Vagina (tissue), 2 donors: ENCODE measurements at regions not wholly inside any gene's neighbourhood (a gene's known extent, or its start where the extent isn't known, plus 50 kb on each side); places are given as distances from the start of the nearest gene placed in this dataset.
"Not testable (repeated sequence)": the region's sequence is repeated elsewhere in the genome, so short reads cannot be mapped to it uniquely, and the experiment has no call there.

Experiments used
- DNase-seq, 2 donors: peaks; one replicate each; pipeline ENCODE4 v3.0.0-alpha.2; 2017; ENCODE audit errors: extremely low spot score in 2 of 2
- H3K27ac ChIP-seq: fragments of 200-600 bp; sonication (generic); one replicate; pipeline ENCODE4 v1.5.1; 2019
- H3K27me3 ChIP-seq: fragments of 200-600 bp; sonication (generic); one replicate; pipeline ENCODE4 v1.5.1; 2019
- H3K36me3 ChIP-seq, 2 donors: fragments of 200-600 bp; sonication (generic); one replicate each; pipeline ENCODE4 v1.5.1; 2017 to 2019
- H3K4me1 ChIP-seq: fragments of 200-600 bp; sonication (generic); one replicate; pipeline ENCODE4 v1.5.1; 2019
- H3K4me3 ChIP-seq, 2 donors: fragments of 200-600 bp; sonication (generic); 1 replicate in 1 of 2; 2 replicates in 1 of 2; pipeline ENCODE4 v1.5.1; 2016 to 2019
- H3K9me3 ChIP-seq: fragments of 200-600 bp; sonication (generic); one replicate; pipeline ENCODE4 v1.5.1; 2019
- POLR2A ChIP-seq, 2 donors: fragments of 450-650 bp; IDR thresholded peaks; one replicate each; pipeline ENCODE4 v1.6.1; 2017; ENCODE audit warnings: antibody characterized with exemption in 2 of 2, mild to moderate bottlenecking in 2 of 2, moderate library complexity in 2 of 2
- POLR2AphosphoS5 ChIP-seq, 2 donors: sonication (generic); formaldehyde crosslinking; IDR thresholded peaks; one replicate each; pipeline ENCODE4 v1.9.0; 2017; ENCODE audit warnings: antibody characterized with exemption in 2 of 2, mild to moderate bottlenecking in 2 of 2, low read depth in 1 of 2; ENCODE audit not compliant: insufficient read depth in 1 of 2
- intact Hi-C: fragments of 100-400 bp; cut with DNase I; formaldehyde crosslinking; loops from one replicate; pipeline ENCODE4 v1.15.1; 2023
- TF ChIP-seq, protein P1 (sequence below), 3 experiments: fragments of 450-650 bp in 2 of 3; fragments of 200-600 bp in 1 of 3; sonication (generic) in 1 of 3; IDR thresholded peaks; one replicate each; pipeline ENCODE4 v1.5.1; 2017 to 2019; ENCODE audit warnings: antibody characterized with exemption in 3 of 3, mild to moderate bottlenecking in 2 of 3, moderate library complexity in 2 of 3

DNA sequence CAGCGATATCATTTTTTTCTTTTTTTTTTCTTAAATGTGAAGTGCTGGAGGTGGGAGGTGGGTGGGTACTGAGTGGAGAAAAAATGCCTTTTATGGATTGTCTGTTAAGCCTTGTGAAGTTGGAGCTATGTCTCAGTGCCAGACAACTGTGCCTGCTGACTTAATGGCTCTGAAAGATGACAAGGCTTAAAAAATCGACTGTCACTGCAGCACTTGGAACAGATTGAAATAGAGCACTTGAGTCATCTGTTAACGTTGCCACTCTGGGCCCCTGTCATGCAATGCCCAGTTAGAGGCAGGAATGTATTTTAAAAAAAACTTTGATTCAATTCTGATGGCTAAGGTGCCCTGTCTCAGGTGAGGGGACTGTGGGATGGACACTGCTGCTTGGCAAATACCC lies 108.2 kb upstream of the HS3ST2 start:
- Histone ChIP-seq H3K27me3 (no peaks in the 10 kb centered on the region), H3K4me1 (no peaks in the 10 kb centered on the region), H3K27ac (no peak overlapping the region), H3K4me3 (no peak overlapping the region), H3K9me3 (no peaks in the 10 kb centered on the region), H3K36me3 (no peaks in the 10 kb centered on the region)
- TF ChIP-seq POLR2A (IDR thresholded peaks at IDR 0.05) (no peak), POLR2AphosphoS5 (IDR thresholded peaks at IDR 0.05; ENCODE audit: insufficient read depth in 1 of 2, low read depth in 1 of 2) (no peak)
- TF ChIP-seq, protein P1, sequence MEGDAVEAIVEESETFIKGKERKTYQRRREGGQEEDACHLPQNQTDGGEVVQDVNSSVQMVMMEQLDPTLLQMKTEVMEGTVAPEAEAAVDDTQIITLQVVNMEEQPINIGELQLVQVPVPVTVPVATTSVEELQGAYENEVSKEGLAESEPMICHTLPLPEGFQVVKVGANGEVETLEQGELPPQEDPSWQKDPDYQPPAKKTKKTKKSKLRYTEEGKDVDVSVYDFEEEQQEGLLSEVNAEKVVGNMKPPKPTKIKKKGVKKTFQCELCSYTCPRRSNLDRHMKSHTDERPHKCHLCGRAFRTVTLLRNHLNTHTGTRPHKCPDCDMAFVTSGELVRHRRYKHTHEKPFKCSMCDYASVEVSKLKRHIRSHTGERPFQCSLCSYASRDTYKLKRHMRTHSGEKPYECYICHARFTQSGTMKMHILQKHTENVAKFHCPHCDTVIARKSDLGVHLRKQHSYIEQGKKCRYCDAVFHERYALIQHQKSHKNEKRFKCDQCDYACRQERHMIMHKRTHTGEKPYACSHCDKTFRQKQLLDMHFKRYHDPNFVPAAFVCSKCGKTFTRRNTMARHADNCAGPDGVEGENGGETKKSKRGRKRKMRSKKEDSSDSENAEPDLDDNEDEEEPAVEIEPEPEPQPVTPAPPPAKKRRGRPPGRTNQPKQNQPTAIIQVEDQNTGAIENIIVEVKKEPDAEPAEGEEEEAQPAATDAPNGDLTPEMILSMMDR (IDR thresholded peaks at IDR 0.05): no peak
- intact Hi-C loops: no loop called here
- no peak for DNase-seq

DNA sequence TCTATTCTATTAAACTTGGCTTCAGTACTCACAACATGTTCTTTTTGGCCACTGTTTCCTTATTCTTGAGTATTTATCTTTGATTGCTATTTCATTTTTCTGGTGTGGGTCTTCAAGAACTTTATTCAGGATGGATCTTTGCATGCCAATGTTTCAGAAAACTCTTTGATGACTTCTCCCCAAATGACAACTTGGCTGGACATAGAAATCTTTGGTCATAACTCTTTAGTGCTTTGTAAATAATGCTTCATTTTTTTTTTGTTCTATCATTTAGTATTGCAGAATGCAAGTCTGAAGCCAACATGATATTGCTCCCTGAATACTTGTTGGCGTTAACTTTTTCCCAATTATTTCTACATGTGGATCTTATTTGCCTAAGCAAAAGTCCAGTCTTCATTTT lies 103.6 kb upstream of the HS3ST2 start:
- Histone ChIP-seq H3K9me3 (peaks cover 6% of the 10 kb centered on the region), H3K4me3 (no peak overlapping the region), H3K36me3 (no peaks in the 10 kb centered on the region), H3K27ac (no peak overlapping the region), H3K4me1 (no peaks in the 10 kb centered on the region), H3K27me3 (no peaks in the 10 kb centered on the region)
- TF ChIP-seq POLR2AphosphoS5 (IDR thresholded peaks at IDR 0.05; ENCODE audit: insufficient read depth in 1 of 2, low read depth in 1 of 2) (no peak), POLR2A (IDR thresholded peaks at IDR 0.05) (no peak)
- TF ChIP-seq, protein P1 (IDR thresholded peaks at IDR 0.05): no peak
- no peak for DNase-seq
- intact Hi-C loops: no loop called here

DNA sequence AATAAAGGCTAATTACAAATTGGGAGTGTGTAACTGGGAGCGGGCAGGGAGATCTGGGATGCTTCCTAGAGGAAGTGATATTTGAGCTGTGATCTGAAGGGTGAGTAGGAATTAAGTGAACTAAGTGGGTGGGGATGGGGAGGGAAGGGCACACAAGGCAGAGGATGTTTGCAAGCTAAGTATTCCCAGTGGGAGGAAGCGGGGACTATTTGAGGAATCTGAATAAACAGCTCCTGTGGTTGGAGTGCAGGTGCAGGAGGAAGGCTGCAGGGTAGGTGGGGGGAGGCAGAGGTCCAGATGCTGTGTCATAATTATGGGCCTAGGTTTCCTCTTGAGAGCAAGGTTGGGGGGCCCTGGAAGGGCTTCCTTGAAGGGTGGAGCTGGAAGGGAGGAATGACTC lies 102.1 kb upstream of the HS3ST2 start:
- H3K36me3 ChIP-seq: no peaks in the 10 kb centered on the region
- intact Hi-C loops: no loop called here

DNA sequence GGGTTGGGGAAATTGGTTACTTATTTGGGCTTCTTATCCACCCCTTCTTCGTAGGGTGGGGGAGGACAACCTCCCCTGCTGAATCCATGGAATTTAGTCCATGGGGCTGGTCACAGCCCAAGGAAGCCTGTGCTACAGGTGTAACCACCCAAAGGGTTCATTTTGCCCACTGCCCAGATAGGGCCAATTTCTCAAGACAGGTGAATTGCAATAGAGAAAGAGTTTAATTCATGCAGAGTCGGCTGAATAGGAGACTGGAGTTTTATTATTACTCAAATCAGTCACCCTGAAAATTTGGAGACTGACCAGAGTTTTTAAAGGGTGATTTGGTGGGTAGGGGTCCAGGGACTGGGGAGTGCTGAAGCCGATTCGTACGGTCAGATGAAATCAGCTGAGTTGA lies 101.5 kb upstream of the HS3ST2 start:
- intact Hi-C loops: no loop called here
- TF ChIP-seq, protein P1 (IDR thresholded peaks at IDR 0.05): no peak
- no peak for TF ChIP-seq POLR2AphosphoS5 (IDR thresholded peaks at IDR 0.05; ENCODE audit: insufficient read depth in 1 of 2, low read depth in 1 of 2)
- no peak for TF ChIP-seq POLR2A (IDR thresholded peaks at IDR 0.05)
- DNase-seq: peak in 1 of 2 donors; percentile 18
- Histone ChIP-seq H3K27me3 (no peaks in the 10 kb centered on the region), H3K9me3 (peaks cover 6% of the 10 kb centered on the region), H3K27ac (no peak overlapping the region), H3K4me3 (no peak overlapping the region), H3K36me3 (no peaks in the 10 kb centered on the region), H3K4me1 (no peaks in the 10 kb centered on the region)

More for the DNA sequence above, 102.1 kb upstream of the HS3ST2 start:
- Histone ChIP-seq H3K9me3 (peaks cover 6% of the 10 kb centered on the region), H3K27me3 (no peaks in the 10 kb centered on the region), H3K4me3 (no peak overlapping the region), H3K27ac (no peak overlapping the region), H3K4me1 (no peaks in the 10 kb centered on the region)
- no peak for TF ChIP-seq POLR2A (IDR thresholded peaks at IDR 0.05)
- TF ChIP-seq POLR2AphosphoS5 (IDR thresholded peaks at IDR 0.05; ENCODE audit: insufficient read depth in 1 of 2, low read depth in 1 of 2): no peak
- TF ChIP-seq, protein P1 (IDR thresholded peaks at IDR 0.05): no peak
- peak in 1 of 2 donors; percentile 10 for DNase-seq

DNA sequence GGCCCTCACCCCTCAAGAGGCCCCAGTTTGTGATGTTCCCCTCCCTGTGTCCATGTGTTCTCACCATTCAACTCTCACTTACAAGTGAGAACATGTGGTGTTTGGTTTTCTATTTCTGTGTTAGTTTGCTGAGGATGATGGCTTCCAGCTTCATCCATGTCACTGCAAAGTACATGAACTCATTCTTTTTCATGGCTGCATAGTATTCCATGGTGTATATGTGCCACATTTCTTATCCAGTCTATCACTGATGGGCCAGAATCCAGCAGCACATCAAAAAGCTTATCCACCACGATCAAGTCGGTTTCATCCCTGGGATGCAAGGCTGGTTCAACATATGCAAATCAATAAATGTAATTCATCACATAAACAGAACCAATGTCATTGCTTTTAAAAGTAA lies 95.4 kb upstream of the HS3ST2 start:
- intact Hi-C loops, H3K27ac ChIP-seq, H3K27me3 ChIP-seq: not testable (repeated sequence)

DNA sequence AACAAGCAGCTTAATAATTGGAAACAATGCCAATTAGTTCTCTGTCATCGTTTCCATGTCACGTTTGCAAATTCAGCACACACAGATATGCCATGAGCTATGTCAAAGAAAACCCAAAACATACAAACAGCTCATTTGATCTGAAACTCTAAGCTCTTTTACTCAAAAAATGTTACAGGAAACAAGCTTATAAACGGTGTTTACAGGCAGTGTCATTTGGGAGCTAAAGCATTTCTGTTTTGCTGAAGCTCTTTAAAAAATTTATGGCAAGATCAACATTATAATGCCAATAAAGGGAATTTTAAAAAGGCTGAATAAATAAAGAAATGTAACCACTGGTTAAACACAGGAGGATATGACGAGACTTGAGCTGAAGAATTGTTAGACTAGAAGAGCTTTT lies 94.0 kb upstream of the HS3ST2 start:
- H3K4me1 ChIP-seq: peaks cover 13% of the 10 kb centered on the region
- no peak for TF ChIP-seq POLR2A (IDR thresholded peaks at IDR 0.05)
- TF ChIP-seq, protein P1 (IDR thresholded peaks at IDR 0.05): no peak
- TF ChIP-seq POLR2AphosphoS5 (IDR thresholded peaks at IDR 0.05; ENCODE audit: insufficient read depth in 1 of 2, low read depth in 1 of 2): no peak
- H3K27ac ChIP-seq: no peak overlapping the region
- no peak for DNase-seq
- no peaks in the 10 kb centered on the region for H3K27me3 ChIP-seq
- no peaks in the 10 kb centered on the region for H3K36me3 ChIP-seq
- H3K9me3 ChIP-seq: no peaks in the 10 kb centered on the region
- H3K4me3 ChIP-seq: no peak overlapping the region
- intact Hi-C loops: no loop called here

More for the DNA sequence above, 95.4 kb upstream of the HS3ST2 start:
- H3K36me3 ChIP-seq, H3K4me3 ChIP-seq, H3K9me3 ChIP-seq: not testable (repeated sequence)
- peak in 1 of 2 donors; percentile 29 for DNase-seq
- peaks cover 13% of the 10 kb centered on the region for H3K4me1 ChIP-seq
